ENCODE measurements at regions not wholly inside any gene's neighbourhood (a gene's known extent, or its start where the extent isn't known, plus 50 kb on each side); places are given as distances from the start of the nearest gene placed in this dataset.
"Not testable (repeated sequence)": the region's sequence is repeated elsewhere in the genome, so short reads cannot be mapped to it uniquely, and the experiment has no call there.

DNA sequence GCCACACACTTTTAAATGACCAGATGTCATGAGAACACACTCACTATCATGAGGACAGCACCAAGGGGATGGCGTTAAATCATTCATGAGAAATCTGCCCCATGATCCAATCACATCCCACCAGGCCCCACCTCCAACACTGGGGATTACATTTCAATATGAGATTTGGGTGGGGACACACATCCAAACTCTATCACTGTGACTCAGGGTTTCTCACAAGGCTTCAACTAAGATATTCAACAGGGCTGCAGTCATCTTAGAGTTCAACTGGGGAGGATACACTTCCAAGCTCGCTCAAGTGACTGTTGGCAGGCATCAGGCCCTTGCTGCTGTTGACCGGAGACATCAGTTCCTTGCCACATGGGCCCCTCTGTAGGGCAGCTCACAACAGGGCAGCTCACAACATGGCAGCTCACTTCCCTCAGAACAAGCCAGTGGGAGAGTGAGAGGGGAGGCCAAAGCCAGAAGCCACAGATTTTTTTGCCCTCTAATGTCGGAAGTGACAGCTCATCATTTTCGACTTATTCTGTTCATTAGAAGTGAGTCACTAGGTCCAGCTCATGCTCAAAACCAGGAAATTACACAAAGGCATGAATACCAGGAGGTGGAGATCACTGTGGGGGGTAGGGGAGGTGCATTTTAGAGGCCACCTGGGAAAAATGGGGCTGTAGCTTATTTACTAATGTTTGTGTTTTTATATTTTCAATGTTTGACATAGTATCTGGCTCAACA lies 50.8 kb upstream of the PTHLH start:
- no peak for DNase-seq

DNA sequence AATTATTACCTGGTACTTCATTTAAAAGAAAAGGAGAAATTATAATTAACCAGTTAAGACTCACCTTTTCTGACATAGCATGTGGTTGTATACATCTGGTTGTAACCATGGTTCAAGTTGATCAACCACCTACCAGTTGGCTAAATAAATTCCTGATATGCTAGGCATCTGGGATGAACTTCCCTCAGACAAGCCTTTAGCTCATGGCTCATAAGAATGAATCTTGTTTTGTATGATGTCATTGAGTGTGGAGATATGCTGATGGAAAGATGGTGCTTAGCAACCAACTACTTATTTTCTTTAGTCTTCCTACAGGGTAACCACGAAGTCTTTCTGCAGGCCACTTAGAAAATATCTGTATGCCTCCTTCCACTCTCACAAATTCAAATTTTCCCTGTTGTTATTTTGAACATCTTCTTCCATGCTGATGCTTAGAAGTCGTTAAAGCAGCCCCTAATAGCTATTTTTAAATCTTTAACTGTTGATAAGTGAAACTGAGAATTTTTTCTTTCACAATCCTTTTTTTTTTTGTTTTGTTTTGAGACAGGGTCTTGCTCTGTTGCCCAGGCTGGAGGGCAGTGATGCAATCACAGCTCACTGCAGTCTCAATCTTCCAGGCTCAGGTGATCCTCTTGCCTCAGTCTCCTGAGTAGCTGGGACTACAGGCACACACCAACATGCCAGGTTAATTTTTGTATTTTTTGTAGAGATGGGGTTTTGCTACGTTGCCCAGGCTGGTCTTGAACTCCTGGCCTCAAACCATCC lies 51.9 kb upstream of the PTHLH start:
- no peak for DNase-seq

DNA sequence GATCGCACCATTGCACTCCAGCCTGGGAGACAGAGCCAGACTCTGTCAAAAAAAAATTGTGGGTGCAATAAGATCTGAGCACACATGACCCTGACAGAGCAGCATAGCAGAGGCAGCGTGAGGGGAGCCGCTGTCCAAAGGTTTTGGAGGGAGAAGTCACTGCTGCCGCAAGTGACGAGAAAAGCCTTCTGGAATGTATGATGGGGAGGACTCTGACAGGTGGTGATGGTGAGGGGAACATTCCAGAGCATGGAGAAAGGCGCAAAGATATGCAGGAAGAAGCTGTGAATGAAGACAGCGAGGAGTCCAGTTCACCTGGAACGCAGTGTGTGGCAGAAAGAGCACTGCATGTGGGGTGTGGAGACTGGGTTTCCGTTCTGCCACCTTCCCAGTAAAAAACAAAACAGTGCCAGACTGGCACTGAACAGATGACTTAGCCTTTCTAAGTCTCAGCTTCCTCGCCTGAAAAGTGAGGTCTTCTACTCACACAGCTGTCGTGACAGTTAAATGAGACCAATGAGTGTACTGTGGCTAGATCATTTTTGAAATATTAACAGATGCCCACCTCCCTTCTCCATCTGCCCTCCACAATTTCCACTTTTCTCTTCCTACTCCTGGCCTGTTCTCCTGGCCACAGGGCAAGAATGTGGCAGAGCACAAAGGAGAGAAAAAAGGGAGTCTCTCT lies 53.4 kb upstream of the PTHLH start:
- DNase-seq: no peak

DNA sequence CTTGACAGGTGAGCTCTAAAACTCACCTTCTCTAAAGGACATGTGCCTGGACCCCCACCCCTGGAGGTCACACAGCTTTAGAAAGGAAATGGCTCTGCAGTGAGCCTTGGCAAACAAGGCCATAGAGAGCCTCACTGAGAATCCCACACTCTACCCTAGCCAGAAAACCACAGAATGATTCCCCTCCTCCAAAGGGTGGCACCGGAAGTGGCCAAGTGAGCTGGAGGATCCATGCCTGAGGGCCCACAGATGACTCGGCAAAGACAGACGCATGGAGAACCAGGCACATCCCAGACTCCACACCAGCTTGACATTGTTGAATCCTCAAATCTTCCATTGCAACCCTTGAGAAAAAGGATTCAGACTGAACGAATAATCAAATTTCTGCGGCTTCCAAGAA lies 54.2 kb upstream of the PTHLH start:
- DNase-seq: no peak

DNA sequence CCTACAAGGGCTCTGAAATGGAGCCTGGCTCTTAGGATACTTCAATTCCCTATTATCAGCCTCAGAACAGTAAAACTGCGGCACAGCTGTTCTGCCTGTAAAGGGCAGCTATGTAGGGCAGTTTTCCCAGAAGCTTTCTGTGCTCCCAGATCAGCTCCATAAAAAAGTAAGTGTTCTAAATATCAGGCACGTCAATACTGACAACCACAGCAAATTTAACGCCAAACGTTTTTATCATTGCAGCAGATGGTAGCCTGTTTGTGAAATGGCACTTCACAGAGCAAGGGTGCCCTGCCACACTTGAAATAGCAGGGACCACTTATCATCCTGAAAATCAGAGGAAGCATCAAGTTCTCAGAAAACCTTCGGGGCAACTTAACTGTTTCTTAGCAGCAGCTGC lies 54.8 kb upstream of the PTHLH start:
- no peak for DNase-seq

DNA sequence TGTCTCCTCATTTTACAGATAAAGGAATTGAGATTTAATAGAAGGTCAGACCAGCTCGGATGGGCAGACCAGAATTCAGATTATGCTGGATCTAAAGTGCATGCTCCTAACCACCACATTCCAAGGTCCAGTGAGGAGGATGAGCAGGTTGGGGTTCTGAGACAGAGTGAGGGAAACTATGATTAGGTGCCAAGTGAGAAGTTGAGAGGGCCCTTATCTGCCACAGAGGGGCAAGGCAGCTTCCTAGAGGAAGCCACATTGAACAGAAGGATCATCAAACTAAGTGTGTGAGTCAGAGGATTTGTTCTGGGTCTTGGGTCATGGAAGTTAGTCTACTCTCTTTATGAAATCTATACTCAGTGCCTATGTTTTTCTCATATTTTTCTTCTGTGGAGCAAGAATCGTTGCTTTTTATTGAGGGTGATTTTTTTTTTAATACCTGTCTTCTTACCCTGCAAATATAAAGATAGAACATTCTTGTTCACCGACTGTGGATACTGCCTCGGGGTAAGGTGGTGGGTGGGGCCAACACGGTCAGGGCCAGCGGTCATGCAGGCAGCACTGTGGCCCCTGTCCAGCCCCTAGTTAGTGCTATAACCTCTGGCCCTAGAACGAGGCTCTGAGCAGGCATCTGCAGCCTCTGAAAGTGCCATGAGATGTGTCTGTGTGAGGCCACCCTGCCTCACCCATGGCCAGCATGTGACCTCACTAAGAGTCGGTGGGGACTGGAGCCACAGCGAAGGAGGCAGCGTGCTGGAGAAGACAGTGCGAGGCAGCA lies 55.6 kb upstream of the PTHLH start:
- no peak for DNase-seq

DNA sequence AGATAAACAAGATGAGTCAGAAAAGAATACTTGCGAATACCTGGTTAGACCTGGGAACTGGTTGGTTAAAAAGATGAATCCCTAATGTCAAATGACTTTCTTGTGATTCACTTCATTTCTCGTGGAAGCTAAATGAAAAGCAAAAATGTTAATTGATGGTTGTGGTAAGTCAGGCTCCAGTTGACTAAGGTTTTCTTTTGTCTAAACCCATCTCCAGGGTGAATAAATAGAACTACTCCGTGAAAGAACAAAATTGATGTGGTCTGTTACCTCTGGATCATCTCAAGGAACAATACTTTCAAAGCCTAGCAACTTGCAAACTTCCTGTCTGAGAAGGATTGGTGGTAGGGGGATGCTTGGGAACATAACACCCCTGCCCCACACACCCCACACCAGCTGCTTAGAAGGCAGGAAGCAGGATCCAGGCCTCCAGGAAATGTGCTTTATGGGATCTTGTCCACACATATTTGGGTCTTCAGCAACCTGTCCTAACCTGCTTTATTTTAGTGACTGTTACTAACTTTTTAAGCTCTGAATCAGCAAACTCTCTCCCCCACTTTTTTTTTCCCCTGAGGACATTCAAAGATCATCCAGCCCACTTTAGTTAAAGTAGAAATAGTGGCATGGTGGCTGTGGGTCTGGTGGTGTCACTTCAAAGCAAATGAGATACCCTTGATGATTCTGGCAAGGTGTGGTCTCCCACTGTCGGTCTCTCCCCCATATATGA lies 60.4 kb upstream of the PTHLH start:
- no peak for DNase-seq

DNA sequence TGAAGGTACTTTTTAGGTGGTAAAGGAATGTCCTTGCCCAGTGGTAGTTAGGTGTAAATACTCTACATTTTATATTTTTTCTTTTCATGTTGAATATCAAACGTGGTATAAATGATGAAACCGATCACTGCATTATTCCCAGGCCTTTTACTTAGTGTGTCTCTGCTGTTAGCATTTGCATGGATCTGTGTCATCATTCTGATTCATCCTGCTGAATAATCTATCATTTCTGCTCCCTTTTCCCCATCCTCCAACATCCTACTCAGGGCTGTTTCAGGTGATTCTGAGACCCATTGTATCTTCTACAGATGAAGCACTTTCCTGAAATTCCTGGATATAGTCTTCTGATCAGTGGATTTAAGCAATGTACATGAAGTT lies 61.0 kb upstream of the PTHLH start:
- no peak for DNase-seq

DNA sequence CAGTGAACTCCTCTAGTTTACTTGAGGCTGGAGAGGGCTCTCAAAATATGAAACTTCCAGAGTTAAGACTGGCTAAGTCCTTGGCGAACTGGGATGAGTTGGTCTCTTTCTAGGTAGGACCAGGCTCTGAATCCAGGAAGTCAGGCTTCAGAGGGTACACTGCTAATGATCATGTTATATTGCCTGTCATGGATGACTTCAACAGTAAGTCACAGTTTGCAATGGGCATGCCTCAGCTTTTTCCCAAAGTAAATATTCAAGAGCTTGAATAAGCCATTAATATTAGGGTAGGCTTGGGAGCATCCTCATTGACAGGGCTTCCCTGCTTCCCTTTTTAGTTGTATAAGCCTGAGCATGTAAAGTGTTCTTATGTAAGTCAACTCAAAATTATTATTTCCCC lies 61.7 kb upstream of the PTHLH start:
- DNase-seq: no peak

DNA sequence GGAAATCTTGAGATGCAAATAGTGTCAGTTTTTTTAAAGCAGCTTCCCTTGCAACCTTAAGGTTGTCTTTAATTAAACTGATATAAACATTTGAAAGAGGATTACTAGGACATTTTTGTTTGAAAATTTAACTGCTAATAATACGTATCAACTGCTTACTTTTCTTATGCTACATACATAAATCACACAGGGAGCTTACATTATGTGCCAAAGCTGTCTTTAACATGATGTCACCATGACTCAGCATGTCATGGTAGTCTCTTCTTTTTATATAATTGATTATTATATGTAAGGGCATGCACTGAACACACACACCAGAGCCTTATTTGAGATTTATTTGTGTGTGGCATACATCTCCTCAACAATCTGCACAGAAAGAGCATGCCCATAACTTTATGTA lies 63.0 kb upstream of the PTHLH start:
- DNase-seq: no peak

DNA sequence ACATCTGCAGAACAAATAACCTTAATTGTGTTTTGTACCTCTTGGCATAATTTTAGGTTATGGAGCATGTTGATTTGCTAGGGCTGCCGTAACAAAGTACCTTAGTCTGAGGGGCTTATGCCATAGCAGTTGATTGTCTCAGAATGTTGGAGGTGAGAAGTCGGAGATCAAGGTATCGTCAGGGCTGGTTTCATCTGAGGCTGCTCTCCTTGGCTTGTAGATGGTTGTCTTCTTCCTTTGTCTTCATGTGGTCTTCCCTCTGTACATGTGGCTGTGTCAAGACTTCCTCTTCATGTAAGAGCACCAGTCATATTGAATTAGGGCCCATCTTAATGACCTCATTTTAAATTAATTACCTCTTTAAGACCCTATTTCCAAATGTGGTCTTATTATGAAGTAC lies 64.4 kb upstream of the PTHLH start:
- no peak for DNase-seq

DNA sequence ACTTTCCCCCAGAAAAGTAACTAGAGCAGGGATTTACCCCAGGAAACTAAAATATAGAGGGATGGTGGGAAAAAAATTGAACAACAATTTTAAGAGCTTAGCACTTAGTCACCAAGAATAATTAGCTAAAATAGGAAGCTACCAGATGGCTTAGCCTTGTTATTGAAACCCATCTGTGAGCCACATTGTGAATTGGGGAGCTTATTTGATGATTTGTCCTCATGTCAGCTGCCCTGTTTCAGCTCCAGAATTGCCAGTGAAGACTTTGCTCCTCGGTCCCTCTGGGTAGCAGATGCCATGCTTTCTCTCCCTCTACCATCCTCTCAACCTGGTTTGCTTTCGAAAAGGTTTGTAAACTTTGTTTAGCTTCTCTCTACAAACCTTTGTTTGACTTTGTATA lies 67.7 kb upstream of the PTHLH start:
- no peak for DNase-seq

DNA sequence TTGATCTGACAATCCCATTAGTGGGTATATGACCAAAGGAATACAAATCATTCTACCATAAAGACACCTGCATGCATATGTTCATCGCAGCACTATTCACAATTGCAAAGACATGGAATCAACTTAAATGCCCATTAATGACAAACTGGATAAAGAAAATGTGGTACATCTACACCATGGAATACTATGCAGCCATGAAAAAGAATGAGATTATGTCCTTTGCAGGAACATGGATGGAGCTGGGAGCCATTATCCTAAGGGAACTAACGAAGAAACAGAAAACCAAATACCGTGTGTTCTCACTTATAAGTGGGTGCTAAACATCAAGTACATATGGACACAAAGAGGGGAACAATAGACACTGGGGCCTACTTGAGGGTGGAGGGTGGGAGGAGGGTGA lies 74.1 kb upstream of the PTHLH start:
- DNase-seq: not testable (repeated sequence)

DNA sequence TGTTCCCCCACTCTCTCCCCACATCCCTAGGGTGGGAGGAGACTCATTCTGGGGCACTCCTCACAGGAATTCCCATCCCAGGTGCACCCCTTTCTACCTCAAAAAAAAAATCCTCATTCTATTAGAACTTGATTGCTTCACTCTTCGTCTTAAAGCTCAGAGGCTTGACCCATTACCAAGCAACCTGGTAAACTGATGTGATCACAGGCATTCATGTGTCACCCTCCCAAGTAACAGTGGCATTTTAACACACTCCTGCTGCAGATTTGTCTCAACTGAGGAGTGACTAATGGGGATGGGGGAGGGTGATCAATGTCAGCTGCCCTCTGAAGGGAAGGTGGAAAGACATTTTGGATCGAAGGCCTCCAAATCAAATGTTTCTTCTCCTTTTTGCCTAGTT lies 78.1 kb upstream of the PTHLH start:
- DNase-seq: no peak

DNA sequence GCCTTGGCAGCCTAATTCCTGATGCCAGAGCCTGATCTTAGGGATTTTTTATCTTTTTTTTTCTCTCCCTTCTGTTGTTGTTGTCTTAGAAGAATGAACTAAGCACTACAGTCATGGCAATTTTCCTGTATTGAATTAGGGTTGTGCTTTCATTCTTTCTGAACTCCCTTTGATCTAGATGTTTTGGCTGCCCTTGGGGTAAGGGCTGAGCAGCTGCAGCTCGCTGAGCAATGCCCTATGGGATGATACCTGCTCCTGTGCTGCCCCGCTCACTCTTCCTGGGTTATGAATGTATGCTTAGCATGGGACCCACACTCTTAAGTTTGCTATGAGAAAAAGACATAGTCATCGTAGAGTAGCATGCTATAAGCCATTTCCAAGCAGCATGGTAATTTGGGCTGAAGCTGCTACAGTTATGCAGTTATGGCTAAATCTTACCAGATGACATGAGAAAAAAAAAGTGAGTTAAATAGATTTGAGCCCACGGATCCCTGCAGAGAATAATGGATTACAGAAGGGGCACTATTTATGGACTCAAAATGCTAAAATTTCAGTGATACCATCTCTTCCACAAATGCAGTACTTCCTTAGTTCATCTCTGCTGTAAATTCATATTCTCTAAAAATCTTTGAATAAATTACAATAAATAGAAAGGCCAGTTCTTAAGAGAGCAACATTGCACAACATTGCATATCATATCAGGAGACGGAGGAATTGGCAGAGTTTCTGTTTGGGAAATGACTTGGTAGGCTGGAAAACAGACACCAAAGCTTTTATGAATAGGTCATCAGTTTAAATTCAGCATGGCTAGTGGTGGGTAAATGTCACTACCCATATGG lies 79.2 kb upstream of the PTHLH start:
- no peak for DNase-seq

DNA sequence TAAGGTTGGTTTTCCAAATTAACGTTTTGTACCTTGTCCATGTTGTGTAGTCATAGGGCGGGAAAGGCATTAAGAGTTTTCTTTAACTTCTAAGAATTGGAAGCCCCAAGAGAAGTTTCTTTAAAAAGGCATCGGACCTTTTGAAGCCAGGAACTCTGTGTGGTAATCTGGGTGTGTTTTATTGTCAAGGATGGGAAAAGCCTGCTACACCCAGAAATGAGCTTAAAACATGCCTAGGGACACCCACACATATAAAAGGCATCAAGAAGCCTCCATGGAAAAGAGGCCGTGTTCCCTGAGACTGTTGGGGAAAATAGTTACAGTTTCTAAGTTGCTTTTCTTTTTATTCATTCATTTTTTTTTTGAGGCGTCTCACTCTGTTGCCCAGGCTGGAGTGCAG lies 81.0 kb upstream of the PTHLH start:
- no peak for DNase-seq

DNA sequence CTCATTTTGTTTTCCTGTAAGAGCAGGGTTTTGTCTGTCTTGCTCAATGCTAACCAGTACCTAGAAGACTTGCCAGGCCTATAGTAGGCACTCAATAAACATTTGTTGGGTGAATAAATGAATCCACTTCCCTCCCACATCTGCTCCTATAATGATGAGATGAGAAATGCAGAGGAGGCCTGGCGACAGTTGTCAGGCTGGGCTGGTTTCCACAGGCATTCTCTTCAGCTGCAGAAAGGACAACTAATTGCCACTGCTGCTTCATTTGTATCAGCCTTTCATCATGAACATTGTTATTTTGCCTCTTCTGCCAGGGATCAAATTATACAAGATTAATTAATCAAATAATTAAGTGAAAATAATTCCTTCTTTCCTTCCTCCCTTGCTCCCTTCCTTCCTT lies 82.0 kb upstream of the PTHLH start:
- DNase-seq: no peak

DNA sequence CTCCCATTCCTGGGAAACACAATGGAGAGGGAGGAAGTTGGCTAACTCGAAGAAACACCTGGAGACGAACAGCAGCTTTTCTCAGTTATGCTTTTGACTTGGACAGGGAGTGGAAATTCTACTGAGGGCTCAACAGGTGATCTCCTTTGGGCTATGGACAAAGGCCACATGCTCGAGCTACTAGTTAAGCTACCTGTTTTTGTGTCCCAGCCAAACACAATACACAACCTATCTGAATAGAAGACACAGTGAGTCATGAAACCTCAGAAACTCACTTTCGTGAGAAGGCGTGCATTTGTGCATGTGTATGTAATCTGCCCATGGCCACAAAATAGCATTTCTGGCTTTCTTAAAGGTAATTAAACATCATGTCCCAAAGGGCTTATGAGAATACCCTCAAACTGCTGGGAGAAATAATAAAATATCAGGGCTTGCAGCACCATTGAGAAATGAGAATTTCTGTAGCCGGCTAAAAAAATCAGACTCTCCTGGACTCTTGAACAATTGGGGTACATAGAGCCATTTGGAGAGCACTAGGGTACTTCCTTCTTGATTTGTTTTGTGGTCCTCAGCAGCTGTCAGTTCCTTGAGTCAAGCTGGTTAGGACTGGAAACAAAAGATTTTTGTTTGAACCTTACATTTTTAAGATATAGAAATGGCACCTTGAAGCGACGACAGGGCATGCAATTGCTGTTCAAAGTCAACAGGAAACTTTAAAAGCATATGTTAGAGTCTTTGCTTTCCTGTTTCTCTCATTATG lies 85.5 kb upstream of the PTHLH start:
- DNase-seq: no peak

DNA sequence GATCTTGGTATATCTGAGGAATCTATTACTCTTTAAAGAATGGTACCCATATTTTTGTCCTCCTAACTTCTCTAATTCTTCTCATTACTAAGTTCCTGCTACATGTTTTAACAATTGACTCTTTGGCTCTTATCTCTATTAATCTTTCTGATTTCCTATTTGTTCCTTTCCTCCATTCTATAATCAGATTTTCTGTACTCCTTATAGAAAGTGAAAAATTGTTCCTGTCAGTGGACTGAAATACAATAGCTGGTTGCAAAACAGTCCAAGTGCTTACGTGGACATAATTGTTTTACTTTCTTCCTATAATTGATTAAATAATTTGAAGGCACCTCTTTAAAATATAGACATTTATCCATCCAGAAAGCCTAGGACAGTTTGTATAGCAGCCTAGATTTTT lies 86.7 kb upstream of the PTHLH start:
- DNase-seq: no peak

DNA sequence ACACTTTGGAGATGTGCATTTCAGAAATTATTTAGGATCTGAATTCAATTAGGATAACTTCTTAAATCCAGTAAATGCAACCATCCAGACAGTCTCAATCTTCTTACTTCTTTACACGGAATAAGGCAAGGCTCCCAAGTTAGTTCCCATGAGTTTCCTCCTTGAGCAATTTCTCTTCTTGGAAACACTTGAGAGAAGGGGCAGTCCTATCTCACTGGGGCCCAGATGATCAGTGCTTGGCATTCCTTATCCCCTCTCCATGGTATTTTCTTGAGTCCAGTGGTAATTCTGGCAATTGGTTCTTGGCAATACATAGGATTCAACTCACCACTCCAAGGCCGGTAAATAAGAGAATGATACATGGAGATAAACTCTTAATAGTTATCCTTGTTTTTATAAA lies 87.1 kb upstream of the PTHLH start:
- no peak for DNase-seq

DNA sequence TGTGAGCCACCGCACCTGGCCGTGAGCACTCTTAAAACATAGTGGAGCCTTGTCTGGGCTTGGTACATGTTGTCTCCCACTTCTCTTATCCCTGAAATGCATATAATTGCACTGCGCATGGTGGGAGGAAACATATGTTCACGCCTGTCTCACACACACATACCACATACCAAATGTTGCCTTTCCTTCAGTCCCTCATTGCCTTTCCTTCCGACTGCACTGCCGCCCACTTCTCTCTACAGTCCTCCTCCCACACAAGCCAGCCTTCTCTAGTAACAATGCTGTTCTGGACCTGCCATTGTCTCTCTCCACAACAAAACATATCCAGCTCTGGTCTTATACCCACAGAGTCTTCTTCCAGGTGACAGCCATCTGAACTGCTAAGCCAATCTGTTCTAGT lies 88.3 kb upstream of the PTHLH start:
- no peak for DNase-seq

Measured in CD4-positive, alpha-beta T cell treated with Interleukin-4 for 4 hours (primary cell).